KMS-11 (cell line): ENCODE measurements at regions not wholly inside any gene's neighbourhood (a gene's known extent, or its start where the extent isn't known, plus 50 kb on each side); places are given as distances from the start of the nearest gene placed in this dataset.

Source experiments
- H2AFZ ChIP-seq: fragments of 200-600 bp; sonication (generic); 2 replicates; pipeline ENCODE4 v1.6.1; 2016; ENCODE audit warnings: antibody characterized with exemption, mixed run types, low read depth
- H3K27ac ChIP-seq: fragments of 200-600 bp; sonication (generic); 2 replicates; pipeline ENCODE4 v1.6.1; 2016; ENCODE audit warnings: mild to moderate bottlenecking, mixed run types
- H3K27me3 ChIP-seq: fragments of 200-600 bp; sonication (generic); 2 replicates; pipeline ENCODE4 v1.6.1; 2017; ENCODE audit warnings: mild to moderate bottlenecking, low read depth, mixed run types, moderate library complexity; ENCODE audit not compliant: insufficient read depth
- H3K36me3 ChIP-seq: fragments of 200-600 bp; sonication (generic); 2 replicates; pipeline ENCODE4 v1.6.1; 2017; ENCODE audit warnings: mild to moderate bottlenecking, mixed run types; ENCODE audit not compliant: insufficient read depth
- H3K4me1 ChIP-seq: fragments of 200-600 bp; sonication (generic); 2 replicates; pipeline ENCODE4 v1.6.1; 2016; ENCODE audit warnings: mild to moderate bottlenecking, low read depth, mixed run types; ENCODE audit not compliant: poor library complexity, severe bottlenecking
- H3K4me2 ChIP-seq: fragments of 200-600 bp; sonication (generic); 2 replicates; pipeline ENCODE4 v1.7.0; 2016; ENCODE audit warnings: mild to moderate bottlenecking, mixed run types
- H3K4me3 ChIP-seq: fragments of 200-600 bp; sonication (generic); IDR thresholded peaks from 2 replicates; pipeline ENCODE4 v1.6.1; 2017; ENCODE audit warnings: low read depth, low read length, mixed read lengths; ENCODE audit not compliant: insufficient read depth
- H3K79me2 ChIP-seq: fragments of 200-600 bp; sonication (generic); 2 replicates; pipeline ENCODE4 v1.6.1; 2016; ENCODE audit warnings: low read depth, mixed run types; ENCODE audit not compliant: insufficient read depth
- H3K9ac ChIP-seq: fragments of 200-600 bp; sonication (generic); 2 replicates; pipeline ENCODE4 v1.6.1; 2016; ENCODE audit warnings: mild to moderate bottlenecking, mixed run types
- H4K20me1 ChIP-seq: fragments of 200-600 bp; sonication (generic); 2 replicates; pipeline ENCODE4 v1.6.1; 2016; ENCODE audit warnings: mild to moderate bottlenecking, mixed run types; ENCODE audit not compliant: insufficient read depth
- TF ChIP-seq, protein P1 (sequence below): fragments of 200-600 bp; sonication (generic); conservative IDR thresholded peaks from 2 replicates; pipeline ENCODE4 v1.6.1; 2017; ENCODE audit warnings: low read depth, mild to moderate bottlenecking, antibody characterized with exemption, low read length, moderate library complexity, mixed read lengths

DNA sequence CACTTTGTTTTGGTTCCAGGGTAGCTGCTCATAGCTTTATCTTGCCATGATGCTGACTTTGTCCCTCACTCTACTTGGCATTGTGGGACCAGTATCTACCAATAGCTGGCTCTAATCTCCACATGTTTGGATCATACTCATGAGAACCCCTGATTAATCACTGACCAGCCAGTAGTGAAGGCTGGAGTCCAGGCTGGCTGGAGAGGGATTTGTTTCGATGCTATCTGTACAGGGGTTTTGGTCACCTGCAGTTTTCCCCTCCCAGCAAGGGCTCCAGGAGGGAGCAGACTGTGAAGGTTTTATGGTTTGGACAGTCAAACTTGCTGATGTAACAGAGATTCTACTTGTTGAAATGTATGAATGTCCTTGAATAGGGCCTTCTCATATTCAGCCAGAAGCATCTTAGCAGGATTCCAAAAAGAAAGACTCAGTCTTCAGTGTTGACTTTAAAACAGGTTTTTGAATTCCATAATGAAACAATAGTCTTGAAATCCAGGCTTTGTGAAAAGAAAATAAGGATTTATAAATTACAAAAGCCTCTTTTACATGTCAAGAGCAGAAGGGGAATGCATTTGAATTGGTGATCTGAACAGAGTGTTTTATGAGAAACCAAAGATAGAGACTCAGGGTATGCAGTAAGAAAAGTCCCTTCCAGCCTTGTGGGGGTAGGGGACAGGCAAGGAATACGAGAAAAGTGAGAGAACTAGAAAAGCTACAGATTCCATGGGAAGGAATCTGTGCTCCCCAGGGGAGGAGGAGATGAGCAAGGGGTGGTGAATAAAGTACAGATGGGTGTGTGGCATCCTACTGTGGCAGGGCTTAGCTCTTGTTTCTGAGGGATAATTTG, 103.1 kb upstream of the SHISA3 start:
- no peaks in the 10 kb centered on the region for H3K79me2 ChIP-seq
- no peaks in the 10 kb centered on the region for H4K20me1 ChIP-seq
- no peaks in the 10 kb centered on the region for H3K36me3 ChIP-seq
- no peak overlapping the region for H3K27ac ChIP-seq
- no peak overlapping the region for H2AFZ ChIP-seq
- H3K4me1 ChIP-seq: no peaks in the 10 kb centered on the region
- H3K4me3 ChIP-seq: no peak overlapping the region
- H3K4me2 ChIP-seq: no peak overlapping the region
- TF ChIP-seq, protein P1, sequence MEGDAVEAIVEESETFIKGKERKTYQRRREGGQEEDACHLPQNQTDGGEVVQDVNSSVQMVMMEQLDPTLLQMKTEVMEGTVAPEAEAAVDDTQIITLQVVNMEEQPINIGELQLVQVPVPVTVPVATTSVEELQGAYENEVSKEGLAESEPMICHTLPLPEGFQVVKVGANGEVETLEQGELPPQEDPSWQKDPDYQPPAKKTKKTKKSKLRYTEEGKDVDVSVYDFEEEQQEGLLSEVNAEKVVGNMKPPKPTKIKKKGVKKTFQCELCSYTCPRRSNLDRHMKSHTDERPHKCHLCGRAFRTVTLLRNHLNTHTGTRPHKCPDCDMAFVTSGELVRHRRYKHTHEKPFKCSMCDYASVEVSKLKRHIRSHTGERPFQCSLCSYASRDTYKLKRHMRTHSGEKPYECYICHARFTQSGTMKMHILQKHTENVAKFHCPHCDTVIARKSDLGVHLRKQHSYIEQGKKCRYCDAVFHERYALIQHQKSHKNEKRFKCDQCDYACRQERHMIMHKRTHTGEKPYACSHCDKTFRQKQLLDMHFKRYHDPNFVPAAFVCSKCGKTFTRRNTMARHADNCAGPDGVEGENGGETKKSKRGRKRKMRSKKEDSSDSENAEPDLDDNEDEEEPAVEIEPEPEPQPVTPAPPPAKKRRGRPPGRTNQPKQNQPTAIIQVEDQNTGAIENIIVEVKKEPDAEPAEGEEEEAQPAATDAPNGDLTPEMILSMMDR: no peak
- H3K27me3 ChIP-seq: no peaks in the 10 kb centered on the region
- no peak overlapping the region for H3K9ac ChIP-seq

DNA sequence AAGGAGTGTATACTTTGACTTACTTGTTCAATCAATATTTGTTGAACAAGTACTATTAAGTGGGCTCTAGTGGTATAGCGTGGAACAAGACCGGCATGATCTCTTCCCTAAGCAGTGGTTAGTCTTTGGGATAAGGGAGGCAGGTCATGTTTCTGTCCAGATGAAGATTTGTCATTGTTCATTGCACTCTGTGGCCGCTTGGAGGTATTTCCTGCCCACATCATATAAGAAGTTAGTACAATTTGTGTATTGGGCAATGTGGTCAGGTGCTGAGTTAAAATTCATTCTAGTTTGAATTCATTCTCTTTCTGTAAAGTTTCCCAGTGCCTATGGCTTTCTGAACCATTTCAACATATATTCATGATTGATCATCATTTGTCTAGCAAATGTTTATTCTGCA, 101.1 kb upstream of the SHISA3 start:
- no peak overlapping the region for H3K4me2 ChIP-seq
- no peak overlapping the region for H2AFZ ChIP-seq
- TF ChIP-seq, protein P1: no peak
- H3K4me3 ChIP-seq: no peak overlapping the region
- H3K27ac ChIP-seq: no peak overlapping the region
- H3K27me3 ChIP-seq: no peaks in the 10 kb centered on the region
- H3K4me1 ChIP-seq: no peaks in the 10 kb centered on the region
- no peaks in the 10 kb centered on the region for H3K36me3 ChIP-seq
- no peaks in the 10 kb centered on the region for H3K79me2 ChIP-seq
- no peaks in the 10 kb centered on the region for H4K20me1 ChIP-seq
- H3K9ac ChIP-seq: no peak overlapping the region

GRCh38 chr4:42302348-42302747, 94.9 kb upstream of the SHISA3 start:
- Histone ChIP-seq H3K27ac (no peak overlapping the region), H2AFZ (peak overlapping the region; percentile 26; the same call in 1 of the 2 replicates), H3K27me3 (no peaks in the 10 kb centered on the region)

DNA sequence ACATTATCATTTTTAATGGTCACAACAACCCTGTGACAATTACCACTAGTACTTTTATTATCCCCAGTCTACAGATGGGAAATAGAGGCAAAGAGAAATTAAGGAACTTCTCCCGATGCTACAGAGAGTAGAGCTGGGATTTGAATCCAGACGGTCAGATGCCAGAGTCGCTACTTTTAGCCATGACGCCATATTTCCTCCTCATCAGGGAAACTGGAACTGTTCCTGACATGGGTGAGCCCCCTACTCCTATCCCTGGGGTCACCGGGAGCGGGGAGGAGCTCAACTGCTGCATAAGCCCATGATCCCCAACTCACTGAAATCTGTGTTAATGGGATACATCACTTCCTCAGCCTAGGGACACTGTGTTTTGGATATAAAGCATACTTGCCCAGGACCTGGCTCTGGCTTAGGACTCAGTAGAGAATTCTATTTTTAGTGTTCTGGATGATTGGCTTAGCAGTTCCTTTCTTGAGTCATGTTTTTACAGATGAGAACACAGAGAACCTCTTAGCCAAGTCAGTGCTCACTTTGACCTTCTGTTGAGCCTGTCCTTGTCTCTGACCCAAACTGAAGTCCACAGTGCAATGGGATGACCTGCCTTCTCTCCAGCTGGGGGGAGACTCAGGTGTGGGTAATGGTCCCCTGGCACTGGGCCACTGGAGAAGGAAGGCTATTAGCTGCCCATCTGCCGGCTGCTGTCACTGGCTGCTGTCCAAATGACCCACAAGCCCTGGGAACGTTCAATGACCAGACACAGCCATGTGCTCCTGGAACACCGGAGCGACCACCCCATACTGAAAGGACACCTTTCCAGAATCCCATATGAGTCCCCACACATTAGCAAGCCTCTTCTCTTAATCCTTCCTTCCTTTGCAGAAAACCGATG, 90.8 kb upstream of the SHISA3 start:
- TF ChIP-seq, protein P1: no peak
- no peak overlapping the region for H3K4me3 ChIP-seq
- H3K36me3 ChIP-seq: no peaks in the 10 kb centered on the region
- no peaks in the 10 kb centered on the region for H3K79me2 ChIP-seq
- H2AFZ ChIP-seq: no peak overlapping the region
- H3K4me2 ChIP-seq: no peak overlapping the region
- no peak overlapping the region for H3K27ac ChIP-seq
- no peaks in the 10 kb centered on the region for H4K20me1 ChIP-seq
- H3K27me3 ChIP-seq: no peaks in the 10 kb centered on the region
- H3K9ac ChIP-seq: no peak overlapping the region
- peaks cover 3% of the 10 kb centered on the region for H3K4me1 ChIP-seq

More at GRCh38 chr4:42302348-42302747, 94.9 kb upstream of the SHISA3 start:
- Histone ChIP-seq H3K4me1 (peaks cover 3% of the 10 kb centered on the region), H3K4me2 (no peak overlapping the region), H3K36me3 (no peaks in the 10 kb centered on the region), H4K20me1 (no peaks in the 10 kb centered on the region), H3K9ac (no peak overlapping the region), H3K79me2 (no peaks in the 10 kb centered on the region), H3K4me3 (no peak overlapping the region)
- TF ChIP-seq, protein P1: peak; percentile 48
